ENCODE measurements at regions not wholly inside any gene's neighbourhood (a gene's known extent, or its start where the extent isn't known, plus 50 kb on each side); places are given as distances from the start of the nearest gene placed in this dataset.
"Not testable (repeated sequence)": the region's sequence is repeated elsewhere in the genome, so short reads cannot be mapped to it uniquely, and the experiment has no call there.

DNA sequence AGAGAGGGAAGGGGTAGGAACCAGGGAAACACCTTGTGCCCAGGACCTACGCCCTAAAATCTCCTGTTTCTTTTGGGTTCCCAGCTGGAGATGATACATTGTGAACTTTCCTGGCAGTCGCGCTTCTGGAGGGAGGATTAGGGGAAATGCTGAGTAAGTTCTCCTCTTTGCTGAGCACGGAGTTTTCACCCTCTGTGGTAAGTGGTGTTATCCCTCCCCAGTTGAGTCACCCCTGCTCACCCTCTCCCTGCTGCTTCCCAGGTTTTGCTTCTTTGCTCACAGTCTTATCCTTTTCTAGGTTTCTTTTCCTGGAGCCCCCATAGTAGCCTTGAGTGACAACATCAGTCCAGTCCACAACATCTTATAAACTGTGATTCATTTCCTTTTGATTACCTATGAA is 789.1 kb downstream of the TMEM121 start:
- TF ChIP-seq MYC (IDR thresholded peaks at IDR 0.05; ENCODE audit: low read depth, low read length) = no peak
- no peak for TF ChIP-seq POLR2A (IDR thresholded peaks at IDR 0.05; ENCODE audit: extremely low read depth, insufficient read length)
- TF ChIP-seq, protein P1, sequence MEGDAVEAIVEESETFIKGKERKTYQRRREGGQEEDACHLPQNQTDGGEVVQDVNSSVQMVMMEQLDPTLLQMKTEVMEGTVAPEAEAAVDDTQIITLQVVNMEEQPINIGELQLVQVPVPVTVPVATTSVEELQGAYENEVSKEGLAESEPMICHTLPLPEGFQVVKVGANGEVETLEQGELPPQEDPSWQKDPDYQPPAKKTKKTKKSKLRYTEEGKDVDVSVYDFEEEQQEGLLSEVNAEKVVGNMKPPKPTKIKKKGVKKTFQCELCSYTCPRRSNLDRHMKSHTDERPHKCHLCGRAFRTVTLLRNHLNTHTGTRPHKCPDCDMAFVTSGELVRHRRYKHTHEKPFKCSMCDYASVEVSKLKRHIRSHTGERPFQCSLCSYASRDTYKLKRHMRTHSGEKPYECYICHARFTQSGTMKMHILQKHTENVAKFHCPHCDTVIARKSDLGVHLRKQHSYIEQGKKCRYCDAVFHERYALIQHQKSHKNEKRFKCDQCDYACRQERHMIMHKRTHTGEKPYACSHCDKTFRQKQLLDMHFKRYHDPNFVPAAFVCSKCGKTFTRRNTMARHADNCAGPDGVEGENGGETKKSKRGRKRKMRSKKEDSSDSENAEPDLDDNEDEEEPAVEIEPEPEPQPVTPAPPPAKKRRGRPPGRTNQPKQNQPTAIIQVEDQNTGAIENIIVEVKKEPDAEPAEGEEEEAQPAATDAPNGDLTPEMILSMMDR (IDR thresholded peaks at IDR 0.05; ENCODE audit: low read depth, low read length) = no peak
- TF ChIP-seq, protein P2, sequence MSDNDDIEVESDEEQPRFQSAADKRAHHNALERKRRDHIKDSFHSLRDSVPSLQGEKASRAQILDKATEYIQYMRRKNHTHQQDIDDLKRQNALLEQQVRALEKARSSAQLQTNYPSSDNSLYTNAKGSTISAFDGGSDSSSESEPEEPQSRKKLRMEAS (IDR thresholded peaks at IDR 0.05; ENCODE audit: low read depth, low read length) = no peak
- DNase-seq (ENCODE audit: low read depth) = no peak

DNA sequence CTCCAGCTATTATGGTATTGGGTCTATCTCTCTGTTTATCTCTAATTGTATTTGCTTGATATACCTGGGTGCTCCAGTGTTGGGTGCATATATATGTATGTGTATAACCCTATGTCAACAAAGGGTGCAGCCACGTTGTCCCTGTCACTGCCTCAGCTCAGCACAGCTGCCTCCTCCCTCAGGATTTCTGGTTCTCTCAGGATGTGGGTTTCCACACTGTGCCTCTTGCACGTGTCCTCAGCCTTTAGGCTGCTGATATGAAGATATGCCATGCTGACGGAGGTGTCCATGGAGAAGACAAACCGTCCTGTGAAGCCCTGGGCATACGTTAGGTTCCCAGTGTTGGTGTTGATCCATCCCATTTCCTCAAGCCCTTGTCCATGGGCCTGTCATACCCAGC is 791.2 kb downstream of the TMEM121 start:
- no peak for DNase-seq (ENCODE audit: low read depth)
- no peak overlapping the region for H3K4me3 ChIP-seq (ENCODE audit: low read depth, low read length)
- TF ChIP-seq, protein P2 (IDR thresholded peaks at IDR 0.05; ENCODE audit: low read depth, low read length) = no peak
- no peak for TF ChIP-seq POLR2A (IDR thresholded peaks at IDR 0.05; ENCODE audit: extremely low read depth, insufficient read length)
- TF ChIP-seq, protein P1 (IDR thresholded peaks at IDR 0.05; ENCODE audit: low read depth, low read length) = no peak
- no peak for TF ChIP-seq MYC (IDR thresholded peaks at IDR 0.05; ENCODE audit: low read depth, low read length)

More for the DNA sequence above, 789.1 kb downstream of the TMEM121 start:
- no peak overlapping the region for H3K4me3 ChIP-seq (ENCODE audit: low read depth, low read length)

DNA sequence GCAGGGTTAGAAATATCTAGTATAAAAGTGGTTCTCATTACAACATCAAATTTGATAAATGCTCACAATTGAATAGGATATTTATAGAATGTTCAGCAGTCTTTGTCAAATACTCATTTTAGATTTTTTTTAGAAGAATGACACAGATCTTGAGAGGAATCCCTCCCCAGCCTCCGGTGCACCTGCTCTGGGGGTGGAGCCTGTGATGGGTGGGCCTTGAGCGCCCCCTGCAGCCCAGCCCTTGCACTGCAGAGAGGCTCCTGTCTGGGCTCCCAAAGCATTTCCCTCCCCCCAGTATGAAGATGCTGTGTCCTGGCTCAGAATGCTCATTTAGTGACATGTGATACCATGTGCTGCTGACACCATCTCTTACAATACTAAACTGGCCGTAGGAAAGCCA is 792.3 kb downstream of the TMEM121 start:
- no peak for TF ChIP-seq POLR2A (IDR thresholded peaks at IDR 0.05; ENCODE audit: extremely low read depth, insufficient read length)
- TF ChIP-seq, protein P1 (IDR thresholded peaks at IDR 0.05; ENCODE audit: low read depth, low read length) = peak; percentile 43
- TF ChIP-seq, protein P2 (IDR thresholded peaks at IDR 0.05; ENCODE audit: low read depth, low read length) = no peak
- no peak for TF ChIP-seq MYC (IDR thresholded peaks at IDR 0.05; ENCODE audit: low read depth, low read length)
- peak; percentile 3 for DNase-seq (ENCODE audit: low read depth)
- no peak overlapping the region for H3K4me3 ChIP-seq (ENCODE audit: low read depth, low read length)

DNA sequence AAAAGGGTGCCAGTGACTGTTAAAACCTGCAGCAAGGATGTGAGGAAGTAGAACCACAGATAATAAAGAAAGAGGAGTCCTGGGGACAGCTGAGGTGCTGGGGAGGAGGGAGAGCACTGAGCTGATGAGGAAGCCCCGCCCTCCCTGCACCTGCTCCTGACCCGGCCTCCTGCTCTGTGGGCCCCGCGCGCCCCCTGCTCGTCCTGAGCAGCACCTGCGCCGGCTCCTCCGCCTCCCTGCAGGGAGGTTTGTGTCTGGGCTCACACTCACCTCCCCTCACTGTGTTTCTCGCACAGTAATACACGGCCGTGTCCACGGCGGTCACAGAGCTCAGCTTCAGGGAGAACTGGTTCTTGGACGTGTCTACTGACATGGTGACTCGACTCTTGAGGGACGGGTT is 797.6 kb downstream of the TMEM121 start:
- peak; percentile 44 for DNase-seq (ENCODE audit: low read depth)
- H3K4me3 ChIP-seq (ENCODE audit: low read depth, low read length) = not testable (repeated sequence)

DNA sequence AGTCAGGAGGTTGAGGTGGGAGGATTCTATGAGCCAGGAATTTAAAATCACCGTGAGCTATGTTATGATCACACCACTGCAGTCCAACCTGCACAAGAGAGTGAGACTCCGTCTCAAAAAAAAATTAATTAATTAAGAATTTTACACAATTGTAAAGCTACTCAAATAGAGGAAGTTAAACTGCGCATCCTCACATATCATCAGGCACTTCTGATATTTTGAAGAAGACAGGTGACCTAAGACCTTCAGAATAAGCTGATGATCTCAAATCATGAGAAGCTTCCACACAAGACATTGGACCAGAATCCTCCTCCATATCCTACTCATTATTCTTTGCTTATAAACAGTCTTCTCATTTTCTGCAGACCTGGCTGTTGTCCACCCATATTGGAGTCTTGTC is 800.9 kb downstream of the TMEM121 start:
- no peak overlapping the region for H3K4me3 ChIP-seq (ENCODE audit: low read depth, low read length)
- DNase-seq (ENCODE audit: low read depth) = no peak
- TF ChIP-seq, protein P1 (IDR thresholded peaks at IDR 0.05; ENCODE audit: low read depth, low read length) = no peak
- TF ChIP-seq, protein P2 (IDR thresholded peaks at IDR 0.05; ENCODE audit: low read depth, low read length) = no peak
- TF ChIP-seq POLR2A (IDR thresholded peaks at IDR 0.05; ENCODE audit: extremely low read depth, insufficient read length) = no peak
- no peak for TF ChIP-seq MYC (IDR thresholded peaks at IDR 0.05; ENCODE audit: low read depth, low read length)

DNA sequence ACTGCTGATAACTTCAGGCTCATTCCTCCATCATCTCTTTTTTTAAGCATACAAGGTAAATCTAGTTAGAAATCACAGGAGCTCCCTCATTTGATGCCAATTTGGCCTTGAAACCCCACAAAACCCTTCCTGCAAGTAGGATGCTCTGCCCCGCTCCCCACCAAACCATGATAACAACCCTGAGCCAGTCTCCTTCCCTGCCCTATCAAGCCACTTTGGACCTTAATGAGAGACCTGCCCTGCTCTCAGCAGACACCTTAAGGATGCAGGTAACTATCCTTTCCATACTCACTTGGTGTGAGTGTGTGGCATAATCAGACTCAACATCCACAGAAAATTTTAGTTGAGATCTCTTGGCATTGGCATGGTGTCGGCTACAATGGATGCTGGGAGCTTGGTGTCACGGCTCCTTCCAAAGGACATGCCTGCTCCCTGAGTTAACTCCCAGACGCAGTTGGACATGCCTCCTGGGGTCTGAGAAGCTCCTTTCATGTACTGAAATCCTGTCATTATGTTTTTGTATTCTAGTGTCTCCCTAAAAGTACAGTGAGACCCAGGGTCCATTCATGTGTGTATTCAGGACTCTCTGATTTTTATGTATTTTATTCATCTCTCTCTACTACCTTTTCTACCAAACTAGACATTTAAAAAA is 801.4 kb downstream of the TMEM121 start:
- DNase-seq (ENCODE audit: low read depth); H3K4me3 ChIP-seq (ENCODE audit: low read depth, low read length): not testable (repeated sequence)

DNA sequence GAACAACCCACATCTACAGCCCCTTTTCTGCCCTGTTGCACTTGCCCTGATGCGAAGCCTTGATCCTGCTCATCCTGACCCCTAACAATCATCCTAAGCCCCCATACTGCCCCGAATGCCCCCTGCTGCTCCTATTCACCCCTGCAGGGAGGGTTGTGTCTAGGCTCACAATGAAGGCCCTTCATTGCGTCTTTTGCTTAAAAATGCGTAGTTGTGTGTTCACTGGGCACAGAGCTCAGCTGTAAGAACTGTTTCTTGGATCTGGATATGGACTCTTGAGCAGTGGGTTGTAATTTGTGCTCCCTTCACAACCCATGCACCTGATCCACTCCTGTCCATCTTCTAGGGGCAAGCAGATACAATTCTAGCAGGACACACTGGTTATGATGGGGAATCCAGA is 802.9 kb downstream of the TMEM121 start:
- DNase-seq (ENCODE audit: low read depth) = not testable (repeated sequence)

DNA sequence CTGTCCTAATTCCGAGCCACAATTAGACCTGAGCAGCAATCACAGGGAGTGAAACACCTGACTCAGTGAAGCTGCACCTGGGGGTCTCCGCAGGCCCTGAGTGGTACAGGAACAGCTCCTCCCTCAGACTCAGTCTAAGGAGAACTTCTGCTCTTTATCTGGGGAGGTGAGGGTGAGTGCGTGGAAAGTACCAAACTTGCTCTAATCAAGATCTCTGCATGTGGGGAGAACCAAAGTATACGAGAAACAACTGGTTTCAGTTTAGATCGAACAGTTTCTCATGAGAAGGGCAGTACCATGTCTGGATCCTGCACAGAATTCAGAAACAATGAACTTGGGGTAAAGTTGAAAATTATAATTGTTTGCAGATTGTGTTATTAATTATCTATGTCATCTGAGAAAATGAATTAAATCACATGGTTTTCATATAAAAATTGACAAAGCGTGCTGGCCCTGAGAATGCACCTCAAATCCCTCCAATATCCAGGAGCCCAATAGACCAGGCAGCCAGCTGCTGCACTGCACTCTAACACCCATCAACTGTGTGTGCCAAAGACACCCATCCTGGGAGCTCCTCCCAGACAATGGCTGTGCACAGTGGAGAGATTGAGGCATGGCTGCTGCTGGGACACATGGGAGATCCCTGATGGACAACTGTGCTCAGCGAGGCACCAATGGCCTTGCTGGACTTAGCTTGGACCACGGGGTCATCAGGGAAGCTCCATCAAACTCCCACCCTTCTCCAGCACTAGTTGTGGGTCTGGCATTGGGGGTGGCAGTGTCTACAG is 803.8 kb downstream of the TMEM121 start:
- not testable (repeated sequence) for H3K4me3 ChIP-seq (ENCODE audit: low read depth, low read length); DNase-seq (ENCODE audit: low read depth)

More for the DNA sequence above, 802.9 kb downstream of the TMEM121 start:
- H3K4me3 ChIP-seq (ENCODE audit: low read depth, low read length) = not testable (repeated sequence)

Measured in NB4 (cell line).